COLO668 (cell line): ENCODE measurements at regions not wholly inside any gene's neighbourhood (a gene's known extent, or its start where the extent isn't known, plus 50 kb on each side); places are given as distances from the start of the nearest gene placed in this dataset.

Source experiments
- DNase-seq: peaks from one replicate; lab custom pipeline; 2025; ENCODE audit not compliant: unreplicated experiment; lab: John Stamatoyannopoulos, UW

GRCh38 chr9:130755377-130756007 lies 61.9 kb downstream of the EXOSC2 start:
- DNase-seq: no peak

DNA sequence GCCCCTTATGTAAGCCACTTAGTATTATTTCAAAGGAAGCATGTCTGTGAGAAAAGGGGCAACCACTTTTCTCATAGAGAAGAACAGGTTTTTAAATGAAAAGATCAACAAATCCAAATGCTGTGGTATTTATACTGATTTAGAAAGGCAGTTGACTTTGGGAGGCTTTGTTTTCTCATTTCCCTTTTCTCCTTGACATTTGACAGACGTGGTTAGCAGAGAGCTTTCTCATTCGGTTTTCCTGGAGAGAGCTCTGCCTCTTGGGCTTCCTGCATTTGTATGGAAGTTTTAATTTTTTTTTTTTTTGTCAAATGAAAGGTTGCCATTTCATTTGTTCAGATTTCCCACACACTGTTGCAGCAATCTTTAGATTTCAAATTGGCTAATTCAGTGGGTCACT lies 62.5 kb downstream of the EXOSC2 start:
- DNase-seq: no peak

DNA sequence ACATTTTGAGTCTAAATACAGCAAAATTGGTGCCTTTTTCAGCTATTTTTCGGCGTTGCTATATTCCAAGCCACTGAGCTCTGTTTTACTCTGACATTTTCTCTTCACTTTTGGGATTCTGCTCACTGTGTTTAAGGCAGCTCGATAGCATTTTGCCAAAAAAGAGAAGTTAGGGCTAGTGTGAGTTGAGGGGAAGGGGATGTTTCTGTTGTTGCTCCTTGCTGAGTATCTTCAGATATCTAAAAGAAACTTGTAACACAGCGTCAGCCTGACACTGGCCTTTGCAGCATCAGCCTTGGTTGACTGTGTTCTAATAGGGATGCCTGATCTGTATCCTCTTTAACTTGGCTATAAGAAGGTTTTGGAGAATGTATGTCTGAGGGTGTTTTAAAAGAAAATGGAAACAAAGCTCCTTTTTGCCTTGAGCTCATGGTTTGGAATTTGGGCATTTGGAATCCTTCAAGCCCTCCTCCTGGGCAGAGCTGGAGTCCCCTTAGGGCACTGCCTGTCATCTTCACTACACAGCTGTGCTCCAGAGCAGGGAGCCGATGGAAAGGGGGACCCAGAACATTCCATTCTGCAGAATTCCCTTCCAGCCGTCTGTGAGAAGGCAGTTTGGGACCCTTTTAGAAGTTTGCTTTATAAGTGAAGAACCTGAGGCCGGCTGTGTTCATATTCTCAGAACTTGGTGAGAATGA lies 63.0 kb downstream of the EXOSC2 start:
- DNase-seq: no peak

- no peak for DNase-seq
Observed at GRCh38 chr9:130759738-130760137, 66.2 kb downstream of the EXOSC2 start.

DNA sequence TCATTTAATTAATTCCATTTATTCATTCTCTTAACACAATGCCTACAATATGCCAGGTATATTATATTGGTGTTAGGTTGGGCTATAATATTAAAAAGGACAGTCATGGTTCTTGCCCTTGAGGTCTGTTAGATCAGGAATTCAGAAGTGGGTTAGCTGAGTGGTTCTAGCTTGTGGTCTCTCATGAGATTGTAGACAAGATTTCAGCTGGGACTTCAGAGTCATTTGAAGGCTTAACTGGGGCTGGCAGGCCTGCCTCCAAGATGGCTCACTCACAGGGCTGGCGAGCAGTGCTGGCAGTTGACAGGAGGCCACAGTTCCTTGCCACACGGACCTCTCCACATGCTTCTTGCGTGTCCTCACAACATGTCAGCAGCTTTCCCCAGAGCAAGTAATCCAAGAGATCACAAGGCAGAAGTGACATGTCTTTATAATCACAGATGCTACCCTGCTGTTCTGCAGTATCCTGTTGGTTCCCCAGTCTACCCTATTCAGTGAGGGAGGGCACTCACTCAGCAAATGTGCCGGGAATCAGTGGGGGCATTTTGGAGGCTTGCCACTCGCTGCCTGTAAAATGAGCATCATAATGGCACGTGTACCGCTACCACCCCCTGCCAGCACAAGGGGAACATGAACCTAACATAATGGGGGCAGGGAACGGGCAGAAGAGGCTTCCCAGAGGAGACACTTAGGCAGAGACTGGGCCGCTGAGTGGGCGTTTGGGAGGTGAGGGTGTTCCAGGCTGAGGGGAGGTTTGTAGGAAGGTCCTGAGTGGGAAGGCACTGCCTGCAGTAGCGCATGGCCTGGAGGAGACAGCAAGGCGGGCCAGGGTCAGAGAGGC lies 70.0 kb downstream of the EXOSC2 start:
- DNase-seq: no peak

- DNase-seq: no peak
Observed at GRCh38 chr9:130765137-130766020, 69.7 kb upstream of the ABL1 start.

- no peak for DNase-seq
Observed at GRCh38 chr9:130766021-130766926, 68.8 kb upstream of the ABL1 start.

- DNase-seq: no peak
Observed at GRCh38 chr9:130766927-130767307, 68.1 kb upstream of the ABL1 start.

GRCh38 chr9:130768265-130768664 lies 66.8 kb upstream of the ABL1 start:
- no peak for DNase-seq

DNA sequence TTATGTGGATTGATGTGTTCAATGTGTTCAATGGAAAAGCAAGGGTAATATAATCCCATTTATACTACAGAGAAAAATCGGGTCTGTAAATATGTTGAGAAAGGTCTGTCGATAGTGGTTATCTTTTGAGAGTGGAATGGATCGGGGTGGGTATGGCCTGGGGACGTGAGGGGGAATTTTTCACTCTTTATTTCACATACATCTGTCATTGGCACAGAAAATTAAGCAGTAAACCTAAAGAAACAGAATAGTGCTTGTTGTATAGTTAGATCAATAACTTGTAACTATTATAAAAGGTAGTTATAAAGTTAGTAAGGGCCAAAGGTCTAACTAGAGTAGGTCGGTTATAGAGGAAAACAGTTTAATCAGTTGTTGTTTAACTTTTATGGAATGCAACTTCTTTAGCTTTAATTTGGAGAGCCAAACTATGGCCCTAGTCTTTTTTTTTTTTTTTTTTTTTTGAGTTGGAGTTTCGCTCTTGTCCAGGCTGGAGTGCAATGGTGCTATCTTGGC lies 66.1 kb upstream of the ABL1 start:
- no peak for DNase-seq

- DNase-seq: no peak
Observed at GRCh38 chr9:130770093-130770492, 65.0 kb upstream of the ABL1 start.

DNA sequence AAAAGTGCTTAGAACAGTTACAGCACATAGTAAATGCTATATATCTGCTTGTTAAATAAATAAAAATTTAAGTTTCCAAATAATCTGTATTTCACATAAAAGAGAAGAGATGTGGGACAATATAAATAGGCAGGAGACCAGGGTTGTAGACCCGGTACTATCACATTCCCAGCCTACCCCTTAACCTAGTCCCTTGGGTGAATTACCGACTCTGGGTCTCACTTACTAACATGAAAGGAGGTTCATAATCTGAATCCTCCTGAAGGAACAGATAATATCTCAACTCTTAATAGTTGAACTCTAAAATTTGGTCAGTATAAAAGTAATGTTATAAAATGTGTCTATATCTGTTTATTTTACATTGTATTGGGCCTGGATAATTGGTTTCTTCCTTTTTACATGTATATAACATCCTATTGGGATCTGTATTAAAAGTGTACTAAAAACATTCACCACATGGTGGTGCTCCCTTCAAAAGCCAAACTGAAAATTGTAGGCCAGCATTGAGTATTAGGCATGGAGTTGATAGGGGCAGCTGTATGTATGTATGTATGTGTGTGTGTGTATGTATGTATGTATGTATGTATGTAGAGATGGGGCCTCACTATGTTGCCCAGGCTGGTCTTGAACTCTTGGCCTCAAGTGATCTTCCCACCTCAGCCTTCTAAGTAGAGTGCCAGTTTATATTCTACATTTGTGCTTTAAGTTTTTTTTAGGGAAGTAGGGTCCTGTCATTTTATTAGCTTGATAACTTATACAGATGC lies 64.2 kb upstream of the ABL1 start:
- DNase-seq: peak; percentile 5

DNA sequence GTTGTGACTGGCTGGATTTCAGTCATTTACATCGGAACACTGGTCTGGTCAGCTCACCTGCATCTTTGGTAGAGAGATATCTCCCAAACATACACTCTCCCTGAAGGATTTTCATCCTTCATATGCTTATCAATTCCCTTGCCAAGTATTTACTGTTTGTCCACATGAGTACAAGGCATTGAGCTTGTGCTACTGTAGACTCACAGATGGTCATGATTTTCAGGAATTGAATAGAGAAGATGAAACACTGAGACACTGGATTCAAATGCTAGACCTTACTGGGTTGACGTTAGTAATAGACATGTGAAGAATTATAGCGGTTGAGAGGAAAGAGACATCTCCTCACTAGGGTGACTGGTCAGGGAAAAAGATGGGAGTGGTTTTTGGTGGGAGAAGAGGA lies 62.9 kb upstream of the ABL1 start:
- no peak for DNase-seq

DNA sequence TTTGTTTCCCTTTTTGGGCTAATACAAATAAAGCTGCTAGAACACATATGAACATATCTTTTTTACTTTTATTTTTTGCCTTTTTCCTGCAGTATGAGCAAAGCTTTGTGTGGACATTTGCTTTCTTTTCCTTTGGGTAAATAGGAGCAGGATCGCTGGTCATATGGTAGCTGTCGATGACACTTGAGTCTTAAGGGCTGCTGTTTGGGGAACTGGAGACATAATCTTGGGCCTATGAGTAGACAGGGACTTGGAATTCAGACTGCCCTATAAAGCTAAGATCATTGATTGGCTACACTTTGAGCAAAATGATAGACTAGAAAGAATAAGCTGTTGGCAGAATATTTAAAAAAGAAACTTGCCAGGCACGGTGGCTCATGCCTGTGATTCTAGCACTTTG lies 60.9 kb upstream of the ABL1 start:
- DNase-seq: no peak

DNA sequence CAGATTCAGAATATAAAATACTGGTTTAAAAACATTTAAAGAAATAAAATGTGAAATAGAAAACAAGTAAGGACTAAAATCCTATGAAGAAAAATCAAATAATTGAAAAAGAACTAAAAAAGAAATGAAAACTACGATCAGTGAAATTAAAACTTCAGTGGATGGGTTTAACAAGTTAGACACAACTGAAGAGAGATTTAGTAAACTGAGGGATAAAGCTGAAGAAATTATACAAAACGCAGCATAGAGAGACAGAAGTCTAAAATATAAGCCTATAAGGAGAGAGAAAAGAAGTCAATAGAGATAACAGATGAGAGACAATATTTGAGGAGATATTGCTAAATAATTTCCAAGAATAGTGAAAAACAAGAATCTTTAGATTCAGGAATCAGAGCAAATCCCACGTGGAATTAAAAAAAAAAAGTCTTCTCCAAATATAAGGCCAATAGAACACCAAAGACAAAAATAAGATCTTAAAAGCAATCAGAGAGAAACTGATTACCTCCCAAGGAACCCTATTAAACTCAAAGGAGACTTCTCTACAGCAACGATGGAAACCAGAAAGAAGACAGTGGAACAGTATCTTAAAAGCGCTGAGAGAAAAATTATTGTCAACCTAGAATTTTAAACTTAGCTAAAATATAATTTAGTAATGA lies 59.6 kb upstream of the ABL1 start:
- no peak for DNase-seq

DNA sequence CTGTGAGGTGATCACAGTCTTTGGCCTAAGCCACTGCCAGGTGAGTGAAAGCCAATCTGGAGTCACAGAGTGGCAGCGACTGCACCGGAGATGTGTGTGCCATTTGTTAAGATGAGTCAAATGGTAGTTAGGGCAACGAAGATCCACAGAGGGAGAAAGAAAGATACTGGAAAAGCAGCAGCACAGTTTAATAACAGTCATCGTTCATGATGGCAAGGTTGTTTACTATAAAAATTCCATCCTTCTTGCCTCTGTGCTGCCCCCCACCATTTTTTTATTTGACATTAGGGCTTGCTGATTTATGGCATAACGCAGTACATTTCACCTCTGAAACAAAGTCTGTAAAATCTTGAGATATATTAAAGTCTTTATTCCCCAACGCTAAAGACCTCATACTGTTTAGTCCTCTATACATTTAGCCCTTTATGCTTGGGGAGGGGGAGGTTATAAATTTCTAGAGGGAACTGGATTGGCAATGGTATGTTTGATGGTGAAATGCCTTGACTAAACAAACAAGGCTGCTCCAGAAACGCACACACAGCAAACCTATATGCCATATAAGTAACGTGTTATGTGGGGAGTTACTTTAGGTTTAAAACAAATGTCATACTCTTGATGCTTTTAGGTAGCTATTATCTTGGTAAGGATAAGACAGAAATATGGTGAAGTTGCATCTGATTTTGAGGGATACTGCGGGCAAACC lies 55.8 kb upstream of the ABL1 start:
- DNase-seq: no peak

DNA sequence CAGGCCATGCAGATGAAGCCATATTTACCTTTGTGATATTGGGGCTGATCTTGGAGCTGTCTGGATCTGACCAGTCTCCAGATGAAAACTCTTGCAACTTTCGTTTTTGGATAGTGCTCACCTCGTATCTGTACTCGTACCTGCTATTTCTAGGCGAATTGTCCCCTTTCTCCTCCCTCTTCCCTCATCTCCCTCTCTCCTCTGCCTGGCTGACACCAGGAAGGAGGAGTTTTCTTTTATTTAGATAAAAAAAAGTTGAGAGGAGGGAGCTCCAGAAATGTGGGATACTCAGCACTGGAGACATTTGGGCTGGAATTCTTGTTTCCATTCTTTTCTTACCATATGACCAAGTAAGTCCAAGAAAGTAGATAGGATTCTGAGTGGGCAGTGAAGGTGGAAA lies 54.6 kb upstream of the ABL1 start:
- DNase-seq: no peak

GRCh38 chr9:130780865-130781504 lies 54.1 kb upstream of the ABL1 start:
- no peak for DNase-seq
